SU-DHL-6 (cell line): ENCODE measurements at regions not wholly inside any gene's neighbourhood (a gene's known extent, or its start where the extent isn't known, plus 50 kb on each side); places are given as distances from the start of the nearest gene placed in this dataset.

ENCODE experiments used
- EZH2phosphoT487 ChIP-seq: fragments of 200-600 bp; sonication (generic), shearing (Covaris generic); conservative IDR thresholded peaks from 2 replicates; pipeline ENCODE4 v1.6.1; 2018; ENCODE audit warnings: mild to moderate bottlenecking, antibody characterized with exemption, low read length, moderate library complexity, mixed read lengths
- TF ChIP-seq, protein P1 (sequence below): fragments of 200-600 bp; sonication (generic); IDR thresholded peaks from one replicate; pipeline ENCODE4 v1.5.1; 2017; ENCODE audit warnings: antibody characterized with exemption, mild to moderate bottlenecking, low read length, moderate library complexity; ENCODE audit not compliant: insufficient read depth, poor library complexity, severe bottlenecking

DNA sequence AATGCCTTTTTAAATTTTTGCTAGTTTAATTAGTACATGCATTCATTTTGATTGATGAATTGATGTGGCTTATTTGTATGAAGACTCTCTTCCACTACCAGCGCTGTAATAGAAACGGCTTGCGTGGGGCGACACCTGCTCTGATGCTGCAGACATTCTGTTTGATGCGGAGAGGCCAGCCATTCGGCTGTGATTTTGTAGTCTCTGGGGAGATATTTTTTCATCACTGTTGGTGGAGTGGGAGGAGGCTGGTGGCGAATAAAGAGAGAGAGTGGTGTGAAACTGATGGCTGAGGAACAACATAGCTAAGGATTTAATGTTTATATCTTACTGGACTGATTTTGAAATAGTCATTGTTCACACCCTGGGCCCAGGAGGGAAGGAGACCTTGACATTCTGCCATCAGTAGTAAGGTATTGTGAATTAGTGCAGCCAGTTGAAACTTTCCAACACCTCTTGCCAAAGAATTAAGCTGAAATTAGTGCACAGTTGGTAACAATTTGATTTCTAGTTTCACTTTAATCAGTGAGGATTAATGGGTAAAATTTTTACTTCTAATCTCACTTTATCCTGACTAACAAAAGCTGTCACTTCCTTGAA lies 224.1 kb downstream of the MTX2 start:
- TF ChIP-seq, protein P1, sequence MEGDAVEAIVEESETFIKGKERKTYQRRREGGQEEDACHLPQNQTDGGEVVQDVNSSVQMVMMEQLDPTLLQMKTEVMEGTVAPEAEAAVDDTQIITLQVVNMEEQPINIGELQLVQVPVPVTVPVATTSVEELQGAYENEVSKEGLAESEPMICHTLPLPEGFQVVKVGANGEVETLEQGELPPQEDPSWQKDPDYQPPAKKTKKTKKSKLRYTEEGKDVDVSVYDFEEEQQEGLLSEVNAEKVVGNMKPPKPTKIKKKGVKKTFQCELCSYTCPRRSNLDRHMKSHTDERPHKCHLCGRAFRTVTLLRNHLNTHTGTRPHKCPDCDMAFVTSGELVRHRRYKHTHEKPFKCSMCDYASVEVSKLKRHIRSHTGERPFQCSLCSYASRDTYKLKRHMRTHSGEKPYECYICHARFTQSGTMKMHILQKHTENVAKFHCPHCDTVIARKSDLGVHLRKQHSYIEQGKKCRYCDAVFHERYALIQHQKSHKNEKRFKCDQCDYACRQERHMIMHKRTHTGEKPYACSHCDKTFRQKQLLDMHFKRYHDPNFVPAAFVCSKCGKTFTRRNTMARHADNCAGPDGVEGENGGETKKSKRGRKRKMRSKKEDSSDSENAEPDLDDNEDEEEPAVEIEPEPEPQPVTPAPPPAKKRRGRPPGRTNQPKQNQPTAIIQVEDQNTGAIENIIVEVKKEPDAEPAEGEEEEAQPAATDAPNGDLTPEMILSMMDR: no peak
- no peak for TF ChIP-seq EZH2phosphoT487
